Right atrium auricular region (tissue), 2 donors: ENCODE measurements at regions not wholly inside any gene's neighbourhood (a gene's known extent, or its start where the extent isn't known, plus 50 kb on each side); places are given as distances from the start of the nearest gene placed in this dataset.
A peak's percentile ranks its signal among the peaks of the same experiment; 100 is the strongest.

Experiments
- DNase-seq: peaks from one replicate; pipeline ENCODE4 v3.0.0-alpha.2; 2019; ENCODE audit warnings: low spot score
- H3K27ac ChIP-seq, 2 donors: fragments of 200-600 bp; sonication (generic); 1 replicate in 1 of 2; 2 replicates in 1 of 2; pipeline ENCODE4 v1.5.1; 2016 to 2019
- H3K27me3 ChIP-seq, 2 donors: fragments of 200-600 bp; sonication (generic); one replicate each; pipeline versions ENCODE4 v1.5.1 to v1.6.0; 2017 to 2019
- H3K36me3 ChIP-seq: fragments of 200-600 bp; sonication (generic); one replicate; pipeline ENCODE4 v1.5.1; 2016
- H3K4me1 ChIP-seq, 2 donors: fragments of 200-600 bp; sonication (generic); one replicate each; pipeline versions ENCODE4 v1.5.1 to v1.6.0; 2017 to 2019
- H3K4me3 ChIP-seq, 2 donors: fragments of 200-600 bp; sonication (generic); 1 replicate in 1 of 2; 2 replicates in 1 of 2; pipeline ENCODE4 v1.5.1; 2017 to 2019; ENCODE audit warnings: mild to moderate bottlenecking in 1 of 2, moderate library complexity in 1 of 2
- H3K9me3 ChIP-seq, 2 donors: fragments of 200-600 bp; sonication (generic); one replicate each; pipeline ENCODE4 v1.5.1; 2019
- CTCF ChIP-seq, 2 donors: fragments of 200-600 bp; sonication (generic); IDR thresholded peaks; one replicate each; pipeline ENCODE4 v1.5.1; 2019; ENCODE audit warnings: antibody characterized with exemption in 2 of 2

GRCh38 chr3:193814166-193814892, 221.3 kb downstream of the OPA1 start:
- no peaks in the 10 kb centered on the region for H3K9me3 ChIP-seq
- no peaks in the 10 kb centered on the region for H3K36me3 ChIP-seq
- no peak for TF ChIP-seq CTCF (IDR thresholded peaks at IDR 0.05)
- H3K27me3 ChIP-seq: no peaks in the 10 kb centered on the region
- DNase-seq: no peak
- H3K4me3 ChIP-seq: no peak overlapping the region
- peaks cover 0 to 11% of the 10 kb centered on the region in 2 donors for H3K4me1 ChIP-seq
- no peak overlapping the region for H3K27ac ChIP-seq

- Histone ChIP-seq H3K4me3 (no peak overlapping the region), H3K36me3 (no peaks in the 10 kb centered on the region), H3K27me3 (no peaks in the 10 kb centered on the region), H3K9me3 (no peaks in the 10 kb centered on the region), H3K27ac (no peak overlapping the region), H3K4me1 (peaks cover 0 to 11% of the 10 kb centered on the region in 2 donors)
- no peak for DNase-seq
- TF ChIP-seq CTCF (IDR thresholded peaks at IDR 0.05): no peak
Measured at GRCh38 chr3:193815246-193816027, 222.4 kb downstream of the OPA1 start.

- no peak for DNase-seq
- no peak overlapping the region for H3K27ac ChIP-seq
- no peak for TF ChIP-seq CTCF (IDR thresholded peaks at IDR 0.05)
Measured at GRCh38 chr3:193816028-193816395, 223.0 kb downstream of the OPA1 start.

GRCh38 chr3:193816656-193817311, 223.8 kb downstream of the OPA1 start:
- Histone ChIP-seq H3K4me3 (peak overlapping the region in 1 of 2 donors; percentile 6), H3K36me3 (no peaks in the 10 kb centered on the region), H3K4me1 (peaks cover 0 to 11% of the 10 kb centered on the region in 2 donors), H3K27me3 (no peaks in the 10 kb centered on the region), H3K27ac (peak overlapping the region in 1 of 2 donors; percentile 51), H3K9me3 (no peaks in the 10 kb centered on the region)
- DNase-seq: peak; percentile 82
- TF ChIP-seq CTCF (IDR thresholded peaks at IDR 0.05): no peak

More at GRCh38 chr3:193816028-193816395, 223.0 kb downstream of the OPA1 start:
- Histone ChIP-seq H3K9me3 (no peaks in the 10 kb centered on the region), H3K27me3 (no peaks in the 10 kb centered on the region), H3K4me3 (no peak overlapping the region), H3K4me1 (peaks cover 0 to 11% of the 10 kb centered on the region in 2 donors), H3K36me3 (no peaks in the 10 kb centered on the region)

- Histone ChIP-seq H3K4me3 (no peak overlapping the region), H3K4me1 (peaks cover 0 to 11% of the 10 kb centered on the region in 2 donors), H3K36me3 (no peaks in the 10 kb centered on the region), H3K27me3 (no peaks in the 10 kb centered on the region), H3K27ac (no peak overlapping the region), H3K9me3 (no peaks in the 10 kb centered on the region)
- no peak for DNase-seq
- no peak for TF ChIP-seq CTCF (IDR thresholded peaks at IDR 0.05)
Measured at GRCh38 chr3:193819117-193820010, 226.4 kb downstream of the OPA1 start.
